ENCODE measurements at regions not wholly inside any gene's neighbourhood (a gene's known extent, or its start where the extent isn't known, plus 50 kb on each side); places are given as distances from the start of the nearest gene placed in this dataset.
"Not testable (repeated sequence)": the region's sequence is repeated elsewhere in the genome, so short reads cannot be mapped to it uniquely, and the experiment has no call there.

GRCh38 chrX:113297437-113297836, 456.8 kb upstream of the AMOT start:
- H3K4me3 ChIP-seq (ENCODE audit: low read length): no peak overlapping the region
- DNase-seq (ENCODE audit: low read depth, low spot score): no peak

DNA sequence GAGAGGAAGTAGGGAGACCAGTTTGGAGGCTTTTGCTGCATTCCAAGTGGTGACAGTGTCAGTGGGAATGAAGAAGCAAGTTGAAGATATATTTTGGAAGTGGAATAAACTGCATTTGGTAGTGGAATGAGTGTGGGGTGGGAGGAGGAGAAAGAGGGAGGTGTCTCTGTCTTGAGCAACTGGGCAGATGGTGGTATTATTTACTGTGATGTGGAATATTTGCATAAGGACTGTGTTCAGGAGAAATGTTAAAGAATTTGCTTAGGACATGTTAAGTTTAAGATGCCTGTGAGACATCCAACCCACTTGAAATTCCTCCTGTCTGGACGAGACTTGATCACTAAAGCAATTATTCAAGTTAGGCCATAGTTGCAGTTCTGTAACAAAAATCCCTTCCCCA, 448.9 kb upstream of the AMOT start:
- DNase-seq (ENCODE audit: low read depth, low spot score): no peak
- no peak overlapping the region for H3K4me3 ChIP-seq (ENCODE audit: low read length)

DNA sequence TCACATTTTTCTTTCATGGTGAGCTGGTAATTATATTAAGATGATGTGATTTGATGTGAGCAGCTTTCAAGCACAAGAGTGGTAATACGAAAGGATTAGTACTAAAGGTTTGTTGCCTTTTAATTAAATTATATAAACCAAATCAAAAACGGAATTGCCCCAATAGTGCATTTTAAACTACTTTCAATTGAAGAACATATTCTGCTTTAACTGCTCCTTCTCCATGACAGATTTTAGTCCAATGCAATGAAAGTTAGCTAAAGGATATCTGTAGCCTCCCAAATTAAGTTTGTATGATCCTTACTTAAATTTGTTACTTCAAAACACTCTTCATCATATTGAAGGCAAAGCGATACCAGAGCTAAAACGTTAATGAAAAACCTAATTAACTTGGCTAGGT, 447.1 kb upstream of the AMOT start:
- DNase-seq (ENCODE audit: low read depth, low spot score): no peak
- H3K4me3 ChIP-seq (ENCODE audit: low read length): no peak overlapping the region

- DNase-seq (ENCODE audit: low read depth, low spot score): no peak
- H3K4me3 ChIP-seq (ENCODE audit: low read length): no peak overlapping the region
Measured at GRCh38 chrX:113275804-113276203, 435.2 kb upstream of the AMOT start.

- H3K4me3 ChIP-seq (ENCODE audit: low read length): no peak overlapping the region
- DNase-seq (ENCODE audit: low read depth, low spot score): no peak
Measured at GRCh38 chrX:113274791-113275190, 434.2 kb upstream of the AMOT start.

DNA sequence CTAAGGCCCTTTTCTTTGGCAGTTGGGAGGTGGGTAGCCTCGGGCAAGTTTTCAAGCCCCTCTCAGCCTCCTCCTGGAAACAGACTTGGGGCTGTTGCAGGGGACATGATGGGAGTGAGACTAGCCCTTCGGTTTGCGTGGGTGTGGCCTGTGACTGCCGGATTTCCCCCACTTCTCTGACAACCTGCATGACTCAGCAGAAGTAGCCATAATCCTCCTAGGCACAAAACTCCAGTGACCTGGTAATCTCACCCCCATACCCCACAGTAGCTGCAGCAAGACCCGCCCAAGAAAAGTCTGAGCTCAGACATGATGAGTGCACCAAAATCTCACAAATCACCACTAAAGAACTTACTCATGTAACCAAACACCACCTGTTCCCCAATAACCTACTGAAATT, 433.7 kb upstream of the AMOT start:
- no peak overlapping the region for H3K4me3 ChIP-seq (ENCODE audit: low read length)
- DNase-seq (ENCODE audit: low read depth, low spot score): no peak

DNA sequence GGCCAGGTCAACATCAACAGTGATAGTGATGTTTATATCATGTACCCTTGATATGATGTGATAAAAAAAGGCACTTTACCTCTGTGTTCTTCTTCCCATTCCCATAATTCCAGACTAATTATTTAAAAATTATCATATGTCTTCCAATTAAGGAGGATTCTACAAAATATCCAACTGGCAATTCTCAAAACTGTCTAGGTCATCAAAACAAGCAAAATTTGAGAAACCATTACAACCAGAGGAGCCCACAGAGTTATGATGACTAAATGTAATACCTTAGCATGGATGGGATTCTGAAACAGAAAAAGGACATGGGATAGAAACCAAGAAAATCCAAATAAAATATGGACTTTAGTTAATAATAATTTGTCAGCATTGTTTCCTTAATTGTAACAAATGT, 428.6 kb upstream of the AMOT start:
- no peak overlapping the region for H3K4me3 ChIP-seq (ENCODE audit: low read length)
- no peak for DNase-seq (ENCODE audit: low read depth, low spot score)

DNA sequence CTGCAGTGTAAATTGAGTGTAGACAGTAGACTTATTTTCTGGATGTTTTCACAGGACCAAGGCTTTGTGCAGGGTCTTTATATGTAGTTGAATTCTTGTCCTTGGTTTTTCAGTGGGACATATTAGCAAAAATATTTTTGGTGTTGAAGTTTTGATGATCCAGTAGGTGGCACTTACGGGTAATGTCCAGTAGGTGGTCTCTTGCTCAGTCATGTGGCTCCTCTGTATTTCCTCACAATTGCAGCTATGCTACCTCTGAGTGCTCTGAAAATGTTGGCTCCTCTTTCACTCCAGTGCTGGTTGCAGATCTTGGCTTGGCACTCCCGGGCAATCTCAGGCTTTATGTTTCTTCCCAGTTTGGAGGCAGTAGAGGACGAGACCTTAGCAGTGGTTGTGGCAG, 419.8 kb upstream of the AMOT start:
- H3K4me3 ChIP-seq (ENCODE audit: low read length): no peak overlapping the region
- DNase-seq (ENCODE audit: low read depth, low spot score): no peak

- H3K4me3 ChIP-seq (ENCODE audit: low read length): no peak overlapping the region
- DNase-seq (ENCODE audit: low read depth, low spot score): no peak
Measured at GRCh38 chrX:113222305-113222704, 381.7 kb upstream of the AMOT start.

DNA sequence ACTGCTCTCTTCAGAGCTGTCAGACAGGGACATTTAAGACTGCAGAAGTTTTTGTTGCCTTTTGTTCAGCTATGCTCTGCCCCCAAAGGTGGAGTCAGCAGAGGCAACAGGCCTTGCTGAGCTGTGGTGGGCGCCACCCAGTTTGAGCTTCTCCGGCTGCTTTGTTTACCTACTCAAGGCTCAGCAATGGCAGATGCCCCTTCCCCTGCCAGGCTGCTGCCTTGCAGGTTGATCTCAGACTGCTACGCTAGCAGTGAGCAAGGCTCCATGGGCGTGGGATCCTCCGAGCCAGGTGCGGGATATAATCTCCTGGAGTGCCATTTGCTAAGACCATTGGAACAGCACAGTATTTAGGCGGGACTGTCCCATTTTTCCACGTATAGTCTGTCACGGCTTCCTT, 371.4 kb upstream of the AMOT start:
- H3K4me3 ChIP-seq (ENCODE audit: low read length): no peak overlapping the region
- DNase-seq (ENCODE audit: low read depth, low spot score): no peak

DNA sequence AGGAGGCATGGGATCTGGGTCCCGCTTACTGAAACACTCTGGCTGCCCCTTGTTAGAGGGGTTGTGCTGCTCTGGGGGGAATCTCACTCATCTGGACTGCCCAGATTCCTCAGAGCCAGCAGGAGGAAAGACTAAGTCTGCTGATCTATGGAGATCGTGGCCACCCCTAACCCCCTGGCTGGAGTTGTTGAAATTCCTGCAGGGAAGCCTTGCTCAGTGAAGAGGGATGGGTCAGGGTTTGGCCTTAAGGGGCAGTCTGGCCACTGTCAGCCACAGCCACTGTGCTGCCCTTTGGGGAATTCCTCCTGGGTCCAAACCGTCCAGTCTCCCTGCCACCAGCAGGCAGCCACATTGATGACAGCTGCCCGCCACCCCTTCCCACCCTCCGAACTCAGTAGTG, 362.0 kb upstream of the AMOT start:
- no peak for DNase-seq (ENCODE audit: low read depth, low spot score)

GRCh38 chrX:113195949-113196348, 355.3 kb upstream of the AMOT start:
- no peak for DNase-seq (ENCODE audit: low read depth, low spot score)
- no peak overlapping the region for H3K4me3 ChIP-seq (ENCODE audit: low read length)

More for the DNA sequence above, 362.0 kb upstream of the AMOT start:
- H3K4me3 ChIP-seq (ENCODE audit: low read length): no peak overlapping the region

DNA sequence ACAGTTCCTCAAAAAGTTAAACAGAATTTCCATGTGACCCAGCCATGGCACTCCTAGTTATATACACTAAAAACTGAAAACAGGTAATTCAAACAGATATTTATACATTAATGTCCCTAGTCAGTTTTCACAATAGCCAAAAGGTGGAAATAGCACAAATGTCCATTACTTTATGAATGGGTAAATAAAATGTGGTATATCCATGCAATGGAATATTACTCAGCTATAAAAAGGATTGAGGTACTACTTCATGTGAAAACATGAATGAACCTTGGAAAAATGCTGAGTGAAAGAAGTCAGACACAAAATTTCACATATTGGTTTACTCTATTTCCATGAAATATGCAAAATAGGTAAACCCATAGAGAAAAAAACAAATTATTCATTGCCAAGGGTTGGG, 351.8 kb upstream of the AMOT start:
- H3K4me3 ChIP-seq (ENCODE audit: low read length): no peak overlapping the region
- DNase-seq (ENCODE audit: low read depth, low spot score): no peak

DNA sequence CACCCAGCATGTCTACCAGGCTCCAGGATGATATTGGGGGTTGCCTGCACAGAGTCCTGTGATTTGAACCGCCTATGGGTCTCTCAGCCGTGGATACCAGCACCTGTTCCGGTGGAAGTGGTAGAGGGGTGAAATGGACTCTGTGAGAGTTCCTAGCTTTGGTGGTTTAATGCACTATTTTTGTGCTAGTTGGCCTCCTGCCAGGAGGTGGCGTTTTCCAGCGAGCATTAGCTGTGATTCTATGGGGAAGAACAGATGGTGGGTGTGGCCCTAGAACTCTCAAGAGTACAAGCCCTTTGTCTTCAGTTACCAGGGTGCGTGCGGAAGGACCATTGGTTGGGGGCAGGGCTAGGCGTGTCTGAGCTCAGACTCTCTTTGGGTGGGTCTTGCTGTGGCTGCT, 316.9 kb upstream of the AMOT start:
- no peak for DNase-seq (ENCODE audit: low read depth, low spot score)
- no peak overlapping the region for H3K4me3 ChIP-seq (ENCODE audit: low read length)

GRCh38 chrX:113154315-113154714, 313.7 kb upstream of the AMOT start:
- not testable (repeated sequence) for H3K4me3 ChIP-seq (ENCODE audit: low read length); DNase-seq (ENCODE audit: low read depth, low spot score)

DNA sequence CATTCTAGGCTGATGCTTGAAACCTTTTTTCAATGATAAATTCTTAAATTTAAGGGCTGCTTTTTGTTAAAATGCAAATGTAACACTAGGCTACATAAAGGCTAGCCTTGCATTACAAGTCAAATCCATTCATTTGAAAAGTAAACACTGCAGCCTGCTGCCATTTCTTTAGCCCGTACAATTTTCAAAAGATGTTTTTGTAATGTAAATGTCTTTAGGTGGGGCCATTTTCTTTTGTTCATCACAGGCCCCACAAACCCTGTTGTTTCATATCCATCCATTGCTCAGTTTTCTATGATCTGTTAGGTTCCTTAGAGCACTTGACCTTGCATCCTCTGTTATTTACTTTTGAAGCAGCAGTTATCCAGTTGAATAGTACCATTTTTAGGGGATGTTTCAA, 296.2 kb upstream of the AMOT start:
- no peak overlapping the region for H3K4me3 ChIP-seq (ENCODE audit: low read length)
- no peak for DNase-seq (ENCODE audit: low read depth, low spot score)

GRCh38 chrX:113133316-113133715, 292.7 kb upstream of the AMOT start:
- DNase-seq (ENCODE audit: low read depth, low spot score): no peak
- H3K4me3 ChIP-seq (ENCODE audit: low read length): no peak overlapping the region

DNA sequence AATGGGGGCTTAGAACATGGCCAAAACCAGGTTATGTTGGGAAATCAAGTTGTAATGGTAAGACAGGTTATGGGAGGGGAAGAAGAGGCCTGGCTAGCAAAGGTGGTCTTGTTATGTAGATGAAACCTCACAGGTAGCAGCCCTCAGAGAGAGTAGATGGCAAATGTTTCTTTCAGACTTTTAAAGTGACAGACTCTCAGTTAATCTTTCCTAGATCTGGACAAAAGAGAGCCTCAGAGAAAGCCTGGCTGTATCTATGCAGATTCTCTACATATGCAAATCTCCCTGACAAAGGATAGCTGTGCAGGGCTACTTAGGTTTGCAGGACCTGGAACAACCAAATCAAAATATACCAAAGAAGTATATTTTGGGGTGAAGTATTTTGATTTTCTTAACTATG, 284.1 kb upstream of the AMOT start:
- H3K4me3 ChIP-seq (ENCODE audit: low read length): no peak overlapping the region
- no peak for DNase-seq (ENCODE audit: low read depth, low spot score)

DNA sequence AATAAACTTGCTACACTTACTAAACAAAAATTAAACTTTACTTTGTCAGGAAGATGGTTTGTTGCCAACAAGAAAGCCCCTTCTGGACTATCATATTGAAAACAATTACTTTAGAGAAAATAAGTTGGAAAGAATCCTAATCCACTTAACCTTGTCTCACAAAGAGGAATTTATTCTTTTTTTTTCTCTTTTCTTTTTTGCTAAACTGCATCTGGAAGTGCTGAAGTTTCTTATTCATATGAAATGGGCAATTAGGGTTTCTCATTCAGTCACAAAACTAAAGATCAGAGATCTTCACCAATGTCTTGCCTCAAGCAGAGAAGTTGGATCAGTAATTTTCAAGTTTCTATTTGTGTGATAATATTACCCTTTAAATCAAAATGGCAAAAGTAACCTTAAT, 234.9 kb upstream of the AMOT start:
- DNase-seq (ENCODE audit: low read depth, low spot score): no peak
- no peak overlapping the region for H3K4me3 ChIP-seq (ENCODE audit: low read length)

DNA sequence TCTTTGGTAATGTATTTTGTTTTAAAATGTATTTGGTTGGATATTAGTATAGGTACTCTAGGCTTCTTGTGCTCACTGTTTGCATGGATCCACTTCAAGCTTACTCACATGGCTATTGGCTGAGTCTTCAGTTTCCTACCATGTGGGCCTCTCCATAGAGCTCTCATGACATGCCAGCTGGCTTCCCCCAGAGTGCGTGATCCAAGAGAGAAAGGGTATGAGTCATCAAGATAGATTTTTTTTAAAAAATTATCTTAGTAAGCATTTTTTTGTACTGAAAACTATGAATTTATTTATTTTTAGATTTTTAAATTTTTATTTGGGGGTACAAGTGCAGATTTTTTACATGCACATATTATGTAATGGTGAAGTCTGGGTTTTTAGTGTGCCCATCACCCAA, 219.1 kb upstream of the AMOT start:
- DNase-seq (ENCODE audit: low read depth, low spot score): no peak
- H3K4me3 ChIP-seq (ENCODE audit: low read length): no peak overlapping the region

DNA sequence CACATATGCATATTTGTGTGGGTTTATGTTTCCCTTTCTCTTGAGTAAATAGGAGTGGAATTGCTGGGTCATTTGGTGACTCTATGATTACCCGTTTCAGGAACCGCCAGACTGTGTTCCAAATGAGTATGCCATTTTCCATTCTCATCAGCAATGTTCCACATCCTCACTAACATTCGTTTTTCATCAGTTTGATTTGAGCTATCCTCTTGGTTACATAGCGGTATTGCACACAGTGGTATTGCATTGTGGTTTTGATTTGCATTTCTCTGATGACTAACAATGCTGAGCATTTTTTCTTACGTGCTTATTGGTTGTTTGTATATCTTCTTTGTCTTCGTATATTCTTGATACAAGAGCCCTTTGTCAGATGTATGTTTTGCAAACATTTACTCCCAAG, 218.0 kb upstream of the AMOT start:
- no peak overlapping the region for H3K4me3 ChIP-seq (ENCODE audit: low read length)
- no peak for DNase-seq (ENCODE audit: low read depth, low spot score)

DNA sequence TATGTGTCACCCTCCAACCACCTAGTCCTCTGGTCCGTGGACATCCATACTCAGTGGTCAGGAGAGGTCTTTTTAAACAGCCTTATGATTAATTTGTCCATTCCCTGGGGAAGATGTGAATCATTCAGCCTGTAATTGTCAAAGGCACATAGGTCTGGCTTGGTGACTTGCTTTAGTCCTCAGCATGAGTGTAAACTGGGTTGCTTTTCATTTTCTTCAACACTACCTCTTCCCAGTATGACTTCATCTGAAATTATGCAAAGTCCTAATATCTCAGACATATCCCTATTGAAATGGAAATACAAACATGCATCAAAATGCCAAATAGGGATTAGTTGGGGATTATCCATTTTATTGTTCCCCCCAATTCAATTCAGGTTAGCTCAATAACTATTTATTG, 208.3 kb upstream of the AMOT start:
- no peak for DNase-seq (ENCODE audit: low read depth, low spot score)
- no peak overlapping the region for H3K4me3 ChIP-seq (ENCODE audit: low read length)

All from Jurkat, Clone E6-1 (cell line).